IMR-90 (cell line): ENCODE measurements at regions not wholly inside any gene's neighbourhood (a gene's known extent, or its start where the extent isn't known, plus 50 kb on each side); places are given as distances from the start of the nearest gene placed in this dataset.

ENCODE experiments used
- ATAC-seq: fragments of 200-7000 bp; cut with Tn5 transposase; 2 replicates; pipeline ENCODE4 v1.9.1; 2020; ENCODE audit warnings: low read depth, mild to moderate bottlenecking, moderate library complexity
- BruUV-seq: library from RNA; stranded (reverse); fragments of 400-500 nt; replicated peaks from 2 replicates; lab custom pipeline; 2021; lab: Mats Ljungman, UMichigan
- CTCF ChIA-PET: fragments of 300-600 bp; formaldehyde crosslinking; extraction: SDS; loops from one replicate; lab custom pipeline; 2021; ENCODE audit warnings: antibody characterized with exemption; lab: Yijun Ruan, JAX
- POLR2A ChIA-PET: fragments of 300-600 bp; sonication (Branson Sonifier 250); formaldehyde crosslinking; loops from one replicate; lab custom pipeline; 2022; ENCODE audit warnings: antibody characterized with exemption; ENCODE audit not compliant: unreplicated experiment; lab: Charles Lee
- DNase-seq: peaks from one replicate; pipeline ENCODE4 v3.0.0; 2013
- H2AFZ ChIP-seq: replicated peaks from 2 replicates; pipeline ENCODE3; 2013; ENCODE audit warnings: low read length, mild to moderate bottlenecking; ENCODE audit not compliant: poor library complexity
- H2AK5ac ChIP-seq: 2 replicates; pipeline ENCODE4 v1.6.1; 2013; ENCODE audit warnings: low read depth, low read length, inconsistent platforms
- H2AK9ac ChIP-seq: replicated peaks from 2 replicates; pipeline ENCODE3; 2013; ENCODE audit warnings: mild to moderate bottlenecking, low read depth, low read length, moderate library complexity; ENCODE audit not compliant: poor library complexity
- H2BK120ac ChIP-seq: 2 replicates; pipeline ENCODE4 v1.6.1; 2013; ENCODE audit warnings: low read depth, low read length, inconsistent platforms
- H2BK15ac ChIP-seq: 3 replicates; pipeline ENCODE4 v1.6.1; 2013; ENCODE audit warnings: low read depth, low read length, inconsistent platforms
- H2BK20ac ChIP-seq: 2 replicates; pipeline ENCODE4 v1.6.1; 2013; ENCODE audit warnings: low read depth, mild to moderate bottlenecking, inconsistent platforms, low read length, moderate library complexity
- H2BK5ac ChIP-seq: 2 replicates; pipeline ENCODE4 v1.6.1; 2013; ENCODE audit warnings: mild to moderate bottlenecking, low read depth, low read length, inconsistent platforms; ENCODE audit not compliant: poor library complexity, severe bottlenecking
- H3K14ac ChIP-seq: replicated peaks from 2 replicates; pipeline ENCODE4 v1.6.1; 2013; ENCODE audit warnings: low read depth, low read length, inconsistent platforms
- H3K18ac ChIP-seq: 2 replicates; pipeline ENCODE4 v1.6.1; 2013; ENCODE audit warnings: low read depth, low read length, control low read depth
- H3K23ac ChIP-seq: 2 replicates; pipeline ENCODE4 v1.6.1; 2013; ENCODE audit warnings: low read depth, low read length, inconsistent platforms
- H3K27ac ChIP-seq: 2 replicates; pipeline ENCODE4 v1.5.1; 2013; ENCODE audit warnings: mild to moderate bottlenecking, control low read depth, low read length; ENCODE audit not compliant: insufficient read depth
- H3K27me3 ChIP-seq: 2 replicates; pipeline ENCODE4 v1.6.1; 2013; ENCODE audit warnings: low read length; ENCODE audit not compliant: control insufficient read depth, insufficient read depth
- H3K36me3 ChIP-seq: 2 replicates; pipeline ENCODE4 v1.6.1; 2013; ENCODE audit warnings: low read length, mixed read lengths; ENCODE audit not compliant: control insufficient read depth, insufficient read depth
- H3K4ac ChIP-seq: 2 replicates; pipeline ENCODE4 v1.6.1; 2013; ENCODE audit warnings: low read depth, low read length, inconsistent platforms
- H3K4me1 ChIP-seq: 2 replicates; pipeline ENCODE4 v1.6.1; 2013; ENCODE audit warnings: low read length, mixed read lengths; ENCODE audit not compliant: control insufficient read depth, insufficient read depth
- H3K4me2 ChIP-seq: 2 replicates; pipeline ENCODE4 v1.6.1; 2013; ENCODE audit warnings: low read depth, mild to moderate bottlenecking, control low read depth, low read length, moderate library complexity
- H3K4me3 ChIP-seq: 2 replicates; pipeline ENCODE4 v1.5.1; 2013; ENCODE audit warnings: low read depth, mild to moderate bottlenecking, control low read depth, low read length, moderate library complexity; ENCODE audit not compliant: insufficient read depth
- H3K56ac ChIP-seq: 2 replicates; pipeline ENCODE4 v1.6.1; 2013; ENCODE audit warnings: low read length, inconsistent platforms; ENCODE audit not compliant: insufficient read depth; ENCODE audit errors: extremely low read depth
- H3K79me1 ChIP-seq, 2 experiments: 2 replicates each; pipeline ENCODE4 v1.6.1; 2013; ENCODE audit warnings: low read length in 2 of 2, inconsistent platforms in 1 of 2, low read depth in 1 of 2
- H3K9ac ChIP-seq: 2 replicates; pipeline ENCODE4 v1.6.1; 2013; ENCODE audit warnings: low read depth, low read length, control low read depth
- H3K9me1 ChIP-seq: 2 replicates; pipeline ENCODE4 v1.6.1; 2013; ENCODE audit warnings: low read length, inconsistent platforms; ENCODE audit not compliant: insufficient read depth
- H3K9me3 ChIP-seq: 2 replicates; pipeline ENCODE4 v1.6.1; 2013; ENCODE audit warnings: low read length; ENCODE audit not compliant: control insufficient read depth, insufficient read depth
- H4K20me1 ChIP-seq: 2 replicates; pipeline ENCODE4 v1.6.1; 2013; ENCODE audit warnings: low read length, inconsistent platforms; ENCODE audit not compliant: insufficient read depth
- H4K5ac ChIP-seq: 2 replicates; pipeline ENCODE4 v1.6.1; 2013; ENCODE audit warnings: mild to moderate bottlenecking, low read depth, low read length, control low read depth
- H4K8ac ChIP-seq, 2 experiments: 2 replicates each; pipeline ENCODE4 v1.6.1; 2013; ENCODE audit warnings: low read depth in 2 of 2, low read length in 2 of 2, control low read depth in 1 of 2, inconsistent platforms in 1 of 2
- H4K91ac ChIP-seq: 2 replicates; pipeline ENCODE4 v1.6.1; 2013; ENCODE audit warnings: low read depth, low read length, inconsistent platforms; ENCODE audit not compliant: insufficient read depth
- CHD1 ChIP-seq: IDR thresholded peaks from 2 replicates; pipeline ENCODE4 v1.6.1; 2012; ENCODE audit warnings: low read depth, low read length, improper control_type of control experiment
- WGBS, 2 experiments: methylation state at CpG; one replicate each; pipeline versions ENCODE4 v1.1.5 to v1.1.7; 2013; ENCODE audit warnings: missing lambda C conversion rate in 2 of 2; ENCODE audit not compliant: insufficient read length in 1 of 2; ENCODE audit errors: extremely low coverage in 2 of 2; 5-methylcytosine and 5-hydroxymethylcytosine counted together
- dilution Hi-C: fragments of 300-500 bp; cut with HindIII; formaldehyde crosslinking; loops from one replicate; pipeline ENCODE4 v1.14.3; 2018; ENCODE audit warnings: low sequenced_read_pairs; ENCODE audit not compliant: unreplicated experiment
- in situ Hi-C: fragments of 300-500 bp; cut with MboI; formaldehyde crosslinking; loops from 3 replicates; pipeline ENCODE4 v1.14.3; 2019; ENCODE audit warnings: low sequenced_read_pairs, inconsistent platforms, mixed read lengths
- intact Hi-C: fragments of 100-400 bp; cut with micrococcal nuclease; formaldehyde crosslinking; loops from 2 replicates; pipeline ENCODE4 v1.10.0; 2022

DNA sequence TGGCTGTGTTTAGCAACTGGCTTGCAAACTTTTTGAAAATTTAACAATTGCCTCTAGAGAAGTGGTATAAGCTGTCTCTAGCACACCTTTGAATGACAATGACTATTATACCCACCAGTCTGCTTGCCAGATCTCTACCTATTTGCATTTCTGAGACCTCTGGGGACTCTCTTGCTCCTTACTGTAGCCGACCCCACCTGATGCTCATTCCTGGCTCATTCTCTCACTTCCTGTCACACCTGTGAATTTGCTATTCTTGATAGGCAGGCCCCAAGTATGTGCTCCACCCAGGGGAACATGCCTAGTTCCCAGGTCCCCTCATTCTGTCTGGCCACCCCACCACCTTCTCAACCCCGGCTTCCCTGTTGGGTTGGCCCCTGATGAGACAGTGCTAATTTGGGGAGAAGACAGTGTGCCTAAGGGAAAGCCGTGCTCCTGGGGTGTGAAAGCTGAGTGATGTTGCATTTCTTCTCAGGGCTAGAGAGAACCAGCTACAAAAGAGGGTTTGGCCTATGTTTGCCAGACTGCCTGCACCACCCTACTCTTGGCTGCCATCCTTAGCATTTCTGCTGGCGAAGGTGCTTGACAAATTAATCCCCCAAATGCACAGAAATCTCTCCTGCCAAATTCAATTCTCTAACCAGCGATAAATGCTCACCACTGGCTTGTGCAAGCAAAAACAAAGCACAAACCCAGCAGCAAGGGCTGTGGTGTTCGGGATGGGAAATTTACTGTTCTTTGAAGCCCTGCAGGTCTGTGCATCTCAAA is 138.2 kb downstream of the RPS24 start:
- Histone ChIP-seq H2BK120ac (no peak overlapping the region), H3K23ac (no peak overlapping the region), H3K9me3 (no peaks in the 10 kb centered on the region), H3K4ac (no peak overlapping the region), H3K9me1 (peaks cover 10% of the 10 kb centered on the region), H4K5ac (no peak overlapping the region), H3K27me3 (no peaks in the 10 kb centered on the region), H2AFZ (no peak overlapping the region), H2AK9ac (no peak overlapping the region), H3K36me3 (no peaks in the 10 kb centered on the region), H2BK15ac (no peak overlapping the region), H2BK20ac (no peak overlapping the region), H4K8ac (no peak overlapping the region), H3K18ac (no peak overlapping the region), H4K20me1 (no peaks in the 10 kb centered on the region), H3K4me1 (peaks cover 5% of the 10 kb centered on the region), H3K4me2 (no peak overlapping the region), H4K91ac (no peak overlapping the region), H3K9ac (no peak overlapping the region), H3K79me1 (no peaks in the 10 kb centered on the region), H3K27ac (no peak overlapping the region), H3K4me3 (no peak overlapping the region), H3K56ac (no peak overlapping the region), H2BK5ac (no peak overlapping the region), H3K14ac (no peak overlapping the region), H2AK5ac (no peak overlapping the region)
- in situ Hi-C loops = no loop called here
- ATAC-seq (no peak), DNase-seq (no peak)
- dilution Hi-C loops = no loop called here
- no peak for TF ChIP-seq CHD1
- no TSS peak for BruUV-seq
- 88% methylated on average over 3 of the region's 6 CpGs; no CpG with 5 or more reads in 1 of the 2 experiments for WGBS, 2 experiments
- CTCF ChIA-PET = no interaction called here
- intact Hi-C loops = no loop called here
- POLR2A ChIA-PET = no interaction called here
